GM11168 (cell line): ENCODE measurements at regions not wholly inside any gene's neighbourhood (a gene's known extent, or its start where the extent isn't known, plus 50 kb on each side); places are given as distances from the start of the nearest gene placed in this dataset.
"Not testable (repeated sequence)": the region's sequence is repeated elsewhere in the genome, so short reads cannot be mapped to it uniquely, and the experiment has no call there.

ENCODE experiments used
- in situ Hi-C: fragments of 300-500 bp; cut with MboI; formaldehyde crosslinking; loops from one replicate; pipeline ENCODE4 v1.12.0; 2022; ENCODE audit warnings: low sequenced_read_pairs; ENCODE audit not compliant: unreplicated experiment

DNA sequence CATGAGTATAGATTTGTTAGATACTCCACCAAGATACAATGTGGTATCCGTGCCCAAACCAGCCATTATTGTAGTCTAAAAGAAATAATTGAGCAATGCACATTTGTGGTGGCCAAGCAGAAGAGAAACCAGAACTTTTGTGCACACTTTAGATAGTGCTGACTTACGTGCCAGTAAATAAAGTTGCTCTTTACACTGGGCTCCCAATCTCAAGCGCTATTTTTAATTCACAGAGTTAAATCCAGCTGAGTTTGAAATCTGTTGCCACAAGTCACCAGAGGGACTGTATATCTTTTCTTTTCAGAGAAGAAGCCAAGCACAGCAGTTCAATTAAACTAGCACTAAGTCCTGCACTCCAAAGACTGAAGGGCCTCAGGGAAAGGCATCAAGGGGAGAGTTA lies 680.4 kb downstream of the TDRD15 start:
- in situ Hi-C loops, result no loop called here

DNA sequence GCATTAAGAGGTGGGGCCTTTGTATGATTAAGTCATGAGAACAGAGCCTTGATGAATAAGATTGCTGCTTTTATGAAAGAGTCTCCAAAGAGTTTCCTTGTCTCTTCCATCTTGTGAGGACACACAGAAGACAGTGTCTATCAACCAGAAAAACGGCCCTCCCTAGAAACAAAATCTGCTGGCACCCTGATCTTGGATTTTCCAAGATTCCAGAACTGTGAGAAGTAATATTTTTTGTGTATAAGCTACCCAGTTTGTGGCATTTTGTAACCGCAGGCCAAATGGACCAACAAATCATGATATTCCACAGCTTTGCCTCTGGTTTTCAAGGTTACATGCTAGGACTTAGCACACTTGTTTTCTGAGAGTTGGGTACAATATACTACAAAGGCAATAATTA lies 687.8 kb downstream of the TDRD15 start:
- in situ Hi-C loops, result no loop called here

DNA sequence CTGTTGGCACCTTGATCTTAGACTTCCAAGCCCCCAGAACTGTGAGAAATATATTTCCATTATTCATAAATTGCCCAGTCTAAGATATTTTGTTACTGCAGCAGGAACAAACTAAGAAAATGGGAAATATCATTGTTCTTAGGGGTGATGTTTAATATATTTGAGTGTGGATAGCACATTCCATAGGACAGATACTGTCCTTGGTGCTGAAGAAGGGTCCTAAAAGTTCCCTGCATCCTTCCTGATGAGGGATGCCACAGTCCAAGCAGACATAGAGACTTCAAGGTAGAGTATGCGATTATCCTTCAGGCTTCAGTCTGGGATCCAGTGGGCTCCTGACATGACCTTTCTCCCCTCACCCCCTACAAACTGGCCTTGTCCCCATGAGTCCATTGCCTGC lies 689.0 kb downstream of the TDRD15 start:
- in situ Hi-C loops, result no loop called here

DNA sequence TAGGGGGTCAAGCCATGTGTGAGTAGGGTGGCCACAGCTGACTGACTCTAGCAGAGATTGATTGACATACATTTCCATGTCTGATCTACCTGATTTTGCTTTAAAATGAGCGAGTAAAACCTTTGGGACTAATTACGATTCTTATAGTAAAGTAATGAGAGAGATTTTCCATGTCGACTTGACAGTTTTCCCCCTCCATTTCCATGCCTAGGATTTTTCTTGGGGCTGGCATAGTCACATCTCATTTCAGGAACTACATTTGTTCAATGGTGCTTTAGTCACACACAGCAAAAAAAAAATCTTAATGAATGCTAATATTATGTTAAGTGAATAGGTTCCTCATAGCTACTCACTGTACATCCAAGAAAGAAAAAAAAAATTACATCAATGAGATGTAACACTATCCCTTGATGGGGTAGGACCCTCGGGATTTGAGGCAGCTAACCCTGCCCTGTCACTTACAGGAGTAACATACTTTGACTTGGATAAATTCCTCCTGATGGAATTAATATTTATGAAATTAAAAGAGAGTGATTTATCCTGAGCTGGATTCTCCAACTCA lies 690.9 kb downstream of the TDRD15 start:
- in situ Hi-C loops, result no loop called here

DNA sequence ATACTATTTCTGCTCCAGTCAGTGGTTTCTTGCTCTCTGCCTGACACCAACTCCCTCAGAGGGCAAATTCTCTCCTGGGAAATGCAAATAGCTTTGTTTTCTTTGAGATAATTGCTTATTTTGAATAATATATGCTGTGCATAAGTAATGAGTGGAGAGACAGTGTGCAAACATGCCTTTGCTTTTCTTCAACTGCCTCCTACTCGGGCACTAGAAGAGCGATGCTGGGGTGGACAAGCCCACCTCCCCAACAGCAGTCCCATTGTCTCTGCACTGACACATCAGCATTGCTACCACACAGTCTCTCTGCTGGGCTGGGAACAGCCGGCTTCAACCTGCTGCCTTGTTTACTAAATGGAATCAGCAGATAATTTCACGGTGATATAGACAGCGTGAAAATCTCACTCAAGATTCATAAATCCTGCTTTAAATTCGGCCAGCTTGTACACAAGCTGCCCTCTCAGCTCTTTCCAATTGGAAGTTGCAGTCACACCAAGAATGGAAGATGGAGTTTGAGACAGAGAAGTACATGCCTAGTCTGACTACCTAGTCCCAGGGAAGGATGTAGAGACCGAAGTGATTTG lies 694.5 kb downstream of the TDRD15 start:
- in situ Hi-C loops, result no loop called here

DNA sequence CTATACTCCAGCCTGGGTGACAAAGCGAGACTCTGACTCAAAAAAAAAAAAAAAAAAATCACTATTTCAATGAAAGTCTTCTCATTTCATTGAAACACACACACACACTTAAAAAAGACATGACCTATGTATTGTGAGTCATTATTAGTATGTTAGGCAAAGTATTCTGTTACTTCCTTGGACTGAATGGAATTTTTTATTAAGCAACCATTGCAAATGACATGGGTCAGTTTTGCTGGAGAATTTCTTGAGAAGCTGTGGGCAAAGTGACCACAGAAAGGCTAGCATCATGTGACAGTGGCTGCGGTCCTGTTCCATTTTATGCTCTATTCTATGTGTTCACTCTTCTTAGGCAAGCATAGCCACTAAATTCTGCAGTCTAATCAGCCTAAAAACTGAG lies 695.7 kb downstream of the TDRD15 start:
- in situ Hi-C loops, result no loop called here

DNA sequence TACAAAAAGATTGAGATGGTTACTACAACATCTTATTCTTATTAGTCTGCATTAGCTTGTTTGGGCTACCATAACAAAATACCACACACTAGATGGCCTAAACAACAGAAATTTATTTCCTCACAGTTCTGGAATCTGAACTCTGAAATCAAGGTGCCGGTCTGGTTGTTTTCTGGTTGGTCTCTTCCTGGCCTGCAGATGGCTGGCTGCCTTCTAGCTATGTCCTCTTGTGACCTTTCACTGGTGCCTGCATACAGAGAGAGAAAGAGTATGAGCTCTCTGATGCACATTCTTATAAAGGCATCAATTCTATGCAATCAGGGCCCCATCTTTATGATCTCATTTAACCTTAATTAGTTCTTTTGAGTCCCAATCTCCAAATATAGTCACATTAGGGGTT lies 696.5 kb downstream of the TDRD15 start:
- in situ Hi-C loops, result no loop called here

DNA sequence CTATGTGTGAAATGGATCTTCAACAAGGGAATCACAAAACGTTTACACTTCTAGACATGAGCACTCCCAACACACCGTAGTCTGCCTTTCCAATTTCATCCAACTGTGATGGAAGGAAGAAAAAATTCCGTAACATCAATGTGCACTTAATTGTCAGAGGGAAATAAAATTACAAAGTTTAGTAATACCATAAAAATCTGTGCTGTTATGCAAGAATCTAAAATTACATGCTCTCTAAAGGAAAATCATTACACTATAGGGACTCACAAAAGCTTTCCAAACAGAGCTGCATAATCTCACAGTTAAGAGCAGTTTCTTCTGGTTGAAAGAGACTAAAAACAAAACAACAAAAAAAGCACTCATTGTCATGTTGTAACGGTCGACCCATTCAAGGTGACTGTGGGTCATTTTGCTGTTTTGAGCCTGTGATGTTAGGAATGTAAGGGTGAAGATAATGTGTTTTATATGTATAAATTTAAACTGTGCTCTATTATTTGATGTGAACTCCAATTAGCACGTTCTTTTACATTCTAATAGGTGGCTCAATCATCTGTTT lies 698.0 kb downstream of the TDRD15 start:
- in situ Hi-C loops, result no loop called here

DNA sequence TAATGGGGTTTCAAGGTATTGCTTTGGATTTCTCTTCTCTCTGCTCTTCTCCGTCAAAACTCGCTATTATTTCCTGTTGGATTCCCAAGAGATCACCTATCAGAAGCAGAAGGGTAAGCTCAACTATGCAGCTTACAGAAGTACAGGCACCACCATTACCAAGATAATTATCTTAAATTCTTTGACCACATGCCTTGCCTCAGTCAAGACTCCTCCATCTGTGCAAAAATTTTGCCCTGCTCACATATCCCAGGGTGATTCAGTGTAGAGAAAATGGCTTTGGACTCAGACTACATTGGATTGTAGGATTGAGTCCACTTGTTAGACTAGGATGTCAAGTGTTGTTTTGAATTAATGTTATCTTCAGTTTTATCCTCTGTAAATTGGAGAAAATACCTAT lies 698.7 kb downstream of the TDRD15 start:
- in situ Hi-C loops, result no loop called here

DNA sequence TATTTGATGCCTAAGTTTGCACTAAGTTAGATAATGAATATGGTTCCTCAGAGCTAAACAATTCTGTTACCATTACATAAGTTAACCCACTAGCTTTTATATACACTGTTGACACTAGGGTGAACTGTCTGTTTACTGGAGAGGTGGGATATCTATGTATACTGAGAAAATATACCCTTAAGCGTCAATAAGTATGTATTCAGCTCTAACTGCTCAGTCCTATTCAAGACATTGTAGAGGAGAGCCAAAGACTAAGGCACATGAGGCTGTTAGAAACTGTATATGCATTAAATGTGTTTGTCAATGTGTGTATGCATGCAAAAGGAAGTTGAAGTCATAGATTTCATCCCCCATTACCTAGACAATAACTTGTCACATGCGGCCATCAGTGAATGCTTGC lies 710.0 kb downstream of the TDRD15 start:
- in situ Hi-C loops, result no loop called here

DNA sequence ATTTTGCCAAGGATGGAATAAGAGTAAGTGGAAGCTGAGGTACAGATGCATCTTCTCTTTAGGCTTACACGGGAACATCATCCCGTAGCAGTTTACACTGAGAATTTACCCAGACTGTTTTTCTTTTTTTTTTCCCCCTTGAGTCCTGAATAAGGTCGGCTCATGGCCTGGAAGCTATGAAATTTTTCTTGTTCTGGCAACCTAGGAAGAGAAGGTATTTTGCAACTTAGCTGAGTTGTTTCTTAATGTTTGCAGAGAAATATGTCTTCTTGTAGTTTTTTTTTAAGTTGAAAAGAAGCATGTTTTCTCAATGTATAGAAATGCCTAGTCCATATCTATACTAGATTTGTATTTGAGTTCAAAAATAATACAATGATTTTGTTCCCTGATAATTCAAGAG lies 712.5 kb downstream of the TDRD15 start:
- in situ Hi-C loops, result no loop called here

DNA sequence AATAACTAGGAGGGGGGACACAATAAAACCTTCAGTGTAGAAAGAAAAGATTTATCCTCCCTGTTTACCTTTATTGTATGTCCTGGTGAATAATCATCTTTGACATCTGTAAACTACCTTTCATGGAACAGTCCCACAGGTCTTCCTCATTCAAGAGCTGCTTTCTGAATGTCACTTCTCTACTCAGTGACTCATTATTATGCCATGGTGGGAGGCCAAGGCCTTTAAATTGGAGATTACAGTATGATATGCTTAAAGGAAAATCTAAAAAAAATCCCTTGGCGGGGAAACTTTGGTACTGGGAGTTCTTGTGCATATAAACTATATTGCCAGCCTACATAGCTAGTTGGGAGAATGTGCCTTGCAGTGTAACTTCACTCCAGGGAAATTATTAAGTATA lies 713.0 kb downstream of the TDRD15 start:
- in situ Hi-C loops, result no loop called here

DNA sequence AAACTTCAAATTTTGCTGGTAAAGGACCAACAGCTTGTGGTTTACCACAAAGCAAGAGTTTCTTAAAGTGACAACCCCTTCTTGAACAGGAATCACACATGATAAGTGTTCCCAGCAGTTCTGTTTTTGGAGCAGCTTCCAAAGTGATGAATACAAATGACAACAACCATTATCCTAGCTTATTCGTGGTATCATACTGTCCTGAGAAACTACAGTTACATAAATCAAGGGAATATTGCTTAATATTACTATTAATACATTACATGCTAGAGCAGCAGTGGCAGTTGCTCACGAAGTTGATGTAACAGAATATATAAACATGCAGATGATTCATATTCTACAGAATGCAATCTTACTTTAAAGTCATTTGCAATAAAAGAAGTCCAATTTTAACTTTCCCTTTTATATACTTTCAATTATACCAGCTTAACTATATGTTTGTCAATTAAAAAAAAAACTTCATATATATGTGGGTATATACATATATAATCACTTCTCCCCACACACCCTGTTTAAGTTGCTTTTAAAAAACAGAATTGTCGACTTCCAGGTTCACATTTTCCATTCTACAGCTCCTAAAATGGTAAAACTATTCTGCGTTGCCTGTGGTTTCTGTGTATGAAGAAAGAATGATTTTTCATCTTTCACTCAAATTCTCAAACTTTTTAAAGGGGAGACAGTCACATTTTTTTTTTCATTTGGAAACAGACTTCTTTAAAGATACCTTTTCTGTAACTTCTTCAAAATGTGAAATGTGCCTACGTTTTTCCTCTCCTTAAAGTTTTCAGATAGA lies 713.6 kb downstream of the TDRD15 start:
- in situ Hi-C loops, result no loop called here

DNA sequence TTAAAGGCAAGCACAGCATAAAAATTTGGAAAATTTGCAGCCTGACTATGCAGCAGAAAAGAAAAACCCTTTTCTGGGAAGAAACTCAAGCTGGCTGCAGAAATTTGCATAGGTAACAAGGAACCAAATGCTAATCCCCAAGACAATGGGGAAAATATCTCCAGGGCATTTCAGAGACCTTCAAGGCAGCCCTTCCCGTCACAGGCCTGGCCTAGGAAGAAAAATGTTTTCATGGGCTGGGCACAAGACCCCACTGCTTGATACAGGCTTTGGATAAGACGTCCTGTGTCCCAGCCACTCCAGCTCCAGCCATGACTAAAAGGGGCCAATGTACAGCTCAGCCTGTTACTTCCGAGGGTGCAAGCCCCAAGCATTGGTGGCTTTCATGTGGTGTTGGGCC lies 717.6 kb downstream of the TDRD15 start:
- in situ Hi-C loops, result no loop called here

DNA sequence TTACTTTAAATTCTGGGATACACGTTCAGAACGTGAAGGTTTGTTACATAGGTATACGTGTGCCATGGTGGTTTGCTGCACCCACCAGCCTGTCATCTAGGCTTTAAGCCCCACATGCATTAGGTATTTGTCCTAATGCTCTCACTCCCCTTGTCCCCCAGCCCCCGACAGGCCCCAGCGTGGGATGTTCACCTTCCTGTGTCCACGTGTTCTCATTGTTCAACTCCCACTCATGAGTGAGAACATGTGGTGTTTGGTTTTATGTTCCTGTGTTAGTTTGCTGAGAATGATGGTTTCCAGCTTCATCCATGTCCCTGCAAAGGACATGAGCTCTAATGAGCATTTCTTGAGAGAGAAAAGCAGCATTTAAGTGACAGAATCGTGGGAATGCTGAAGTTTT lies 726.6 kb downstream of the TDRD15 start:
- in situ Hi-C loops, result not testable (repeated sequence)

DNA sequence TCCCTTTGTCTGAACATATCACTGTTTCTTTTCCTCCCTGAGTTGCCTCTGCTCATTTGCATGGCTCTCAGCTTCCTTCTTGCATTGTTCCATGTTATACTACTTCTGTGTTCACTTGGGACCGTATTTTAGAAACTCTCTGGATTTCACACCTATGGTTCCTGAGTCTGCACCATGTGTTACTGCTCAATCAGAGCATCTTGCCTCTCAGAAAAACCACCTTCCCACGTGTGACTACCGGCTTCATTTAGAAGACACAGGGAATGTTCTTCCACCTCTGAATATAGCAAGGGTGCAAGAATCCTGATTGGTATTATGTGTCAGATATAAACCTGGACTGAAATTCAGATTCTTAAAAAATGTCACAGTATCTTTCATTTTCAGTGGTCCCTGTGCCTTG lies 731.2 kb downstream of the TDRD15 start:
- in situ Hi-C loops, result no loop called here

DNA sequence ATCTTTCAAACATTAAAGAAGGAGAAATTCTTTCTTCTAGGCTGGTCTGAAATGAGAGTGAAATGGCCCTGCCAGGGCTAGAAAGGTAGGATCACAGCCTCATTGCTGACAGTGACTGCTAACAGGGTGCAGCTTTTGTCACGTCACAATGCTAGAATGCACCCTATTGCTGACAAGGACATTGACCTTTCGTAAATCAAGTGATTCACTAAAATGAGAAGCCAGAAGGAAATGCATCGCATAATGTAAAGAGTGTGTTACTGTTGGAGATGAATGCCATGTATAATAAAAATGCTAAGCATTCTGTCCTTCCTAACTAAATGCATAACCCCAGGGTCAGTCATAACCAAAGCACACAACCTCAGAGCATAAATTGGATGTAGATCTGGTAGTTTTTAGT lies 732.9 kb downstream of the TDRD15 start:
- in situ Hi-C loops, result no loop called here

DNA sequence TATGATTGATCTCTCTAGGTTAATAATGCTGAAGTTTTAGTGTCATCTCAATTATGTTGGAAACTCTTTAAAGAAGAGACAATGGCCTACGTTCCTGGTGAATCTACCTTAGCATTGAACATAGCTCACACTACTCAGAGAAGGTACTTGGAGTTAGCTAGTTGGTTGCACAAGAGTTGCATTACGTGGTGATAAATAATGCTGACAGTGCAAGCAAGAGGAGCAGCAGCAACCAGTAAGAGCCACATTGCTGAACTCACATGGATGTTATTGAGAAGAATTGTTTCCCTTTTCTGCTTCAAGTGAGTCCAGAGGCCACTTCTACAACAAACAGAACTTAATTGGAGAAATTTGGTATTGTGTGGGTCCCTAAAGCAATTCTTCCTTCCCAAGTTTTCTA lies 737.1 kb downstream of the TDRD15 start:
- in situ Hi-C loops, result no loop called here

DNA sequence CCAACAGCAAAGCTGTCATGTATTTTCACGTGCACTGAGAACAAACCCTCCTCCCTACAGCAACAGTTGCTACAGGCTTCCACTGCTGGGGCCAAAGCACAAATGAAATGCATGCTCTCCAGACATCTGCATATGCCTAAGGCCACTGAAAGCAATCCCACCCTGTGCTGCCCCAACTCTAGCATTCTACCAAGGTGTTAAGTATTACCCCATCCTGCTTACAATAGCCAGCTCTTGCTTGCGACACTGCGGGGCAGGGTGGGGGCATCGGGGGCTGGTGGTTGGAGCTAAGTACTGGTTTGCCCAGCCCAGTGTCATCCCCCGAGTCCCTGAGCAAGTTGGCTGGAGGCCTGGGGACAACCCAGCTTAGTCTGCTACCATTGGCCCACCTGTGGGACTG lies 742.5 kb downstream of the TDRD15 start:
- in situ Hi-C loops, result no loop called here

DNA sequence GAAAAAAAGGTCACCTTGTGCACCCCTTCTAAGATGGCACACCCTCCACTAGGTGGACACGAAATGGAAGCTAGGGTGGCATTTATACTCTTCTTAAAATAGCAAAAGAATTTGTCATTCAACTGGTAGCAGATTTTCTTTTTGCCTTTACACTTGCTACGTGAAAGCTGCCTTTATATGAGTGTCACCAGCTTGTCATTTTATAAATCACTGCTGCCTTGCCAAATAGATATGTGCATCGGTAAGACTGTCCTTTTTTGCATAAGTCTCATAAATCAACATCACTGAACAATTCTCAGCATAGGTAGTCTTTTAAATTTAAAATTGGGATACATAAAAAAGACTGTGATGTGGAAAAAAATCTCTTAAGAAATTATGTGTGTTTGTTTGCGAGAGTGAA lies 764.1 kb downstream of the TDRD15 start:
- in situ Hi-C loops, result no loop called here

DNA sequence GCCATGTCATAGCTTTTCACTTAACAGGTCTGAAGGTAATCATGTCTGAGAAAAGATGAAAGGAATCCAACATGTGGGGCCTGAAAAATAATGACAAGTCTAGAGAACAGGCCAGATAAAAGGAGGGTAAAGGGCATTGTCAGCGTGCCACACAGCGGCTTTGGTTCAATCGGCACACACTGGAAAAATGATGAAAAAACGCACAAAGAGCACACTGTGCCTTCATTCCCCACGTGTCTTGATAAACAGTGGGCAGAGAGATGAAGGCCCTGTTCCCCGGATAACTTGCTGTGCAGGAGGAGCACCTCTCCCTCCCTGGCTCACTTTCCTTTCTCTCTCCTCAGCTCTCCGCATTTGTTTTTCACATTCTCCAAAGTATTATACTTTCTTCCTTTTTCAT lies 766.3 kb downstream of the TDRD15 start:
- in situ Hi-C loops, result no loop called here

DNA sequence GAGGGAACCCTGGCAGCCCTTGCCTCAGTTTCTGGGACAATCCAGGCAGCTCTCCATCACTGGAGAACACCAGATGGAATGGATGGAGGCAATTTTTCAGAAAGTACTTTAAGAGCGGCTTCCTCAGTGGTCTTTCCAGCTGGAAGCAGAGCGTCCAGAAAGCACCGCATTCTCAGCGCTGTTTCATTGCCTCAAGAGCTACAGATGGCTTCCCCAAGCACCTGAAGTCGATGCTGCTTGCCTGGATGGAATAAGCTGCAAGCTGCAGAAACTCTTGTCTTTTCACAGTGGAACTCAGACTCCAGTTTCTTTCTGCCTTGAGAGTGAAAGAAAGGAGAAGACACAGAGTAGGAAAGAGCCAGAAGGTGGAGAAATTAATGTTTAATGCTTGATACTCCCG lies 766.9 kb downstream of the TDRD15 start:
- in situ Hi-C loops, result no loop called here
